ENCODE measurements at regions not wholly inside any gene's neighbourhood (a gene's known extent, or its start where the extent isn't known, plus 50 kb on each side); places are given as distances from the start of the nearest gene placed in this dataset.

GRCh38 chr10:130993612-130994011, 317.9 kb downstream of the TCERG1L start:
- POLR2A ChIA-PET = no interaction called here
- CTCF ChIA-PET = no interaction called here
- Histone ChIP-seq H3K27me3 (ENCODE audit: control insufficient read depth, insufficient read depth, low read length) (no peaks in the 10 kb centered on the region), H3K36me3 (ENCODE audit: control insufficient read depth, insufficient read depth, low read length) (no peaks in the 10 kb centered on the region), H3K4me3 (ENCODE audit: low read depth, low read length) (no peak overlapping the region)
- TF ChIP-seq CTCF (IDR thresholded peaks at IDR 0.05; ENCODE audit: insufficient read depth, low read depth, low read length) = no peak
- DNase-seq (ENCODE audit: low read depth) = no peak

GRCh38 chr10:130994191-130994590, 317.3 kb downstream of the TCERG1L start:
- Histone ChIP-seq H3K36me3 (ENCODE audit: control insufficient read depth, insufficient read depth, low read length) (no peaks in the 10 kb centered on the region), H3K27me3 (ENCODE audit: control insufficient read depth, insufficient read depth, low read length) (no peaks in the 10 kb centered on the region), H3K4me3 (ENCODE audit: low read depth, low read length) (no peak overlapping the region)
- no peak for TF ChIP-seq CTCF (IDR thresholded peaks at IDR 0.05; ENCODE audit: insufficient read depth, low read depth, low read length)
- DNase-seq (ENCODE audit: low read depth) = no peak
- POLR2A ChIA-PET = no interaction called here
- CTCF ChIA-PET = no interaction called here

GRCh38 chr10:130994845-130995244, 316.7 kb downstream of the TCERG1L start:
- TF ChIP-seq CTCF (IDR thresholded peaks at IDR 0.05; ENCODE audit: insufficient read depth, low read depth, low read length) = no peak
- ChIA-PET CTCF (no interaction called here), POLR2A (no interaction called here)
- Histone ChIP-seq H3K4me3 (ENCODE audit: low read depth, low read length) (no peak overlapping the region), H3K27me3 (ENCODE audit: control insufficient read depth, insufficient read depth, low read length) (no peaks in the 10 kb centered on the region), H3K36me3 (ENCODE audit: control insufficient read depth, insufficient read depth, low read length) (no peaks in the 10 kb centered on the region)
- no peak for DNase-seq (ENCODE audit: low read depth)

GRCh38 chr10:130997267-130998045, 314.1 kb downstream of the TCERG1L start:
- no peak for DNase-seq (ENCODE audit: low read depth)
- H3K4me3 ChIP-seq (ENCODE audit: low read depth, low read length) = no peak overlapping the region
- no peaks in the 10 kb centered on the region for H3K36me3 ChIP-seq (ENCODE audit: control insufficient read depth, insufficient read depth, low read length)
- TF ChIP-seq CTCF (IDR thresholded peaks at IDR 0.05; ENCODE audit: insufficient read depth, low read depth, low read length) = no peak
- CTCF ChIA-PET = no interaction called here
- H3K27me3 ChIP-seq (ENCODE audit: control insufficient read depth, insufficient read depth, low read length) = no peaks in the 10 kb centered on the region
- POLR2A ChIA-PET = no interaction called here

- DNase-seq (ENCODE audit: low read depth) = no peak
- TF ChIP-seq CTCF (IDR thresholded peaks at IDR 0.05; ENCODE audit: insufficient read depth, low read depth, low read length) = no peak
- POLR2A ChIA-PET = no interaction called here
- Histone ChIP-seq H3K27me3 (ENCODE audit: control insufficient read depth, insufficient read depth, low read length) (no peaks in the 10 kb centered on the region), H3K36me3 (ENCODE audit: control insufficient read depth, insufficient read depth, low read length) (no peaks in the 10 kb centered on the region), H3K4me3 (ENCODE audit: low read depth, low read length) (no peak overlapping the region)
- CTCF ChIA-PET = no interaction called here
Observed at GRCh38 chr10:130998046-130998435, 313.5 kb downstream of the TCERG1L start.

All from BJ (cell line).